Psoas muscle (tissue), 7 donors: ENCODE measurements at regions not wholly inside any gene's neighbourhood (a gene's known extent, or its start where the extent isn't known, plus 50 kb on each side); places are given as distances from the start of the nearest gene placed in this dataset.

ENCODE experiments used
- ATAC-seq, 4 donors: fragments of 200-7000 bp; cut with Tn5 transposase; one replicate each; pipeline ENCODE4 v1.9.1; 2020; ENCODE audit warnings: moderate library complexity in 3 of 4, mild to moderate bottlenecking in 2 of 4
- DNase-seq, 2 donors: peaks; one replicate each; pipeline ENCODE4 v3.0.0-alpha.2; 2020
- H3K27ac ChIP-seq: fragments of 200-600 bp; one replicate; pipeline ENCODE4 v1.8.0; 2022
- H3K27me3 ChIP-seq, 3 donors: fragments of 200-600 bp in 1 of 3; one replicate each; pipeline versions ENCODE4 v1.6.1 to v1.8.0; 2013 to 2022; ENCODE audit warnings: low read length in 2 of 3, mild to moderate bottlenecking in 2 of 3, moderate library complexity in 1 of 3; ENCODE audit not compliant: insufficient read depth in 3 of 3
- H3K36me3 ChIP-seq, 2 donors: fragments of 200-600 bp in 1 of 2; one replicate each; pipeline versions ENCODE4 v1.6.1 to v1.8.0; 2013 to 2022; ENCODE audit warnings: low read depth in 1 of 2, mild to moderate bottlenecking in 1 of 2, moderate library complexity in 1 of 2; ENCODE audit not compliant: insufficient read depth in 1 of 2
- H3K4me1 ChIP-seq: fragments of 200-600 bp; one replicate; pipeline ENCODE4 v1.8.0; 2022
- H3K4me3 ChIP-seq: fragments of 200-600 bp; one replicate; pipeline ENCODE4 v1.8.0; 2022; ENCODE audit warnings: mild to moderate bottlenecking
- H3K9me3 ChIP-seq: fragments of 200-600 bp; one replicate; pipeline ENCODE4 v1.8.0; 2022
- CTCF ChIP-seq: fragments of 200-600 bp; IDR thresholded peaks from one replicate; pipeline ENCODE4 v1.8.0; 2022; ENCODE audit warnings: antibody characterized with exemption
- WGBS, 3 donors: extraction: QIAGEN DNeasy Blood & Tissue Kit; methylation state at CpG; one replicate each; pipeline versions ENCODE4 v1.1.6 to v1.1.7; 2013; 5-methylcytosine and 5-hydroxymethylcytosine counted together
- intact Hi-C, 2 donors: fragments of 100-400 bp; cut with DNase I; formaldehyde crosslinking; loops; one replicate each; pipeline versions ENCODE4 v1.11.0 to v1.14.2; 2022
- donor health status: healthy with polysubstance abuse.
- donor health status: DM: no; HTN: no; CAD: no; lungs with moderate emphysema.
- donor health status: Bipolar disorder and iron deficiency.
- donor health status: healthy.
- donor health status: DM: yes; HTN: yes; CAD: no.
- donor health status: DM: no; HTN: no; CAD: no.
- donor health status: DM: yes; HTN: yes; CAD: no.

DNA sequence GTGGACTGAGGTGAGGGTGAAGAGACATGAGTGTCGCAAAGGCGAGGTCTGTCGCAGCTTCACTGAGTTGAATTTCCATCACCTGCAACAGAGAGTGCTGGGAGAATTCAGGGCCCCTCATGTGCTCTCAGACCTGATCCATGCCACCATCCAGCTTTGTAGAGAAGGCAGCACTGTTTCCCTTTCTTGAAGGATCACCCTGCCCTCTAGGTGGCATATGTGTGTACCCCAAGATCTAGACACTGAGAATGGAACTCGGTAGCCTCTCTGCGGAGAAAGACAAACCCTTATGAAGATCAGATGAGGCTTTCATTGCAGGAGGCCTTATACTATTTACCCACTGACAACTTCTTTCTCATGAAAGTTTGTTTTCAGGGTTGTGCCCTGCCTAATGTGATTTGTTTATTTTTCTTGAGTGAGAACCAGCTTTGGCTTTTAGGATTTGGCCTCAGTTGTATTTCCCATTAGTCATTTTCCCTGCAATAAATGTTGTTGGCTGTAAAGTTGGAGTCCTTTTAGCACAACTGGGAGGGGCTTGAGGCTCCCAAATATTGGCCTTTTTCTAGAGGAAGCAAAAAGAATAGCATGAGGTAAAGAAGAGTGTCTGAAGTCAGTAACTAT is 811.3 kb downstream of the DHX35 start:
- no peaks in the 10 kb centered on the region for H3K27me3 ChIP-seq
- no peaks in the 10 kb centered on the region for H3K36me3 ChIP-seq
- intact Hi-C loops, result no loop called here
- no peak for DNase-seq
- no peak overlapping the region for H3K4me3 ChIP-seq
- H3K9me3 ChIP-seq, result peaks cover 4% of the 10 kb centered on the region
- no peaks in the 10 kb centered on the region for H3K4me1 ChIP-seq
- no peak overlapping the region for H3K27ac ChIP-seq
- TF ChIP-seq CTCF, result no peak
- ATAC-seq, result no peak
- WGBS, 3 donors, result 89 to 98% (median 89%) methylated on average over 5 of the region's 5 CpGs

GRCh38 chr20:39767352-39767751 is 805.2 kb downstream of the DHX35 start:
- Histone ChIP-seq H3K27me3 (no peaks in the 10 kb centered on the region), H3K36me3 (no peaks in the 10 kb centered on the region), H3K4me1 (no peaks in the 10 kb centered on the region), H3K4me3 (no peak overlapping the region), H3K27ac (no peak overlapping the region), H3K9me3 (peaks cover 17% of the 10 kb centered on the region)
- no peak for TF ChIP-seq CTCF
- no peak for DNase-seq
- no peak for ATAC-seq
- WGBS, 3 donors, result 95 to 98% (median 96%) methylated on average over 1 of the region's 1 CpG
- intact Hi-C loops, result loop anchor here in 1 of 2 donors (5.0 kb wide), 1 partner anchor 1200 kb away; no protein-coding TSS in a partner anchor

DNA sequence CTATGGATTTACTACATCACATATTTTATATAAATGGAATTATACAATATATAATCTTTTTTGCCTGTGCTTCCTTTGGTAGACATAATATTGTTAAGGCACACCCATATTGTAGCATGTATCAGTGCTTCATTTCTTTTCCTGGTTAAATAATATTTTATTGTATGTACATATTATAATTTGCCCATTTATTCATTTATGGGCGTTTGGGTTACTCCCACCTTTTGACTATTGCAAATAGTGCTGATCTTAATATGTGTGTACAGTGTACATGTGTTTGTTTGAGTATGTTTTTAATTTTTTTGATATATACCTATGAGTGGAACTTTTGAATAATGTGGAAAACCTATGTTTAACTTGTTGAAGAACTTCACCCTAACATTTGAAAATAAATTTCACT is 804.2 kb downstream of the DHX35 start:
- DNase-seq (no peak), ATAC-seq (no peak)
- Histone ChIP-seq H3K4me1 (no peaks in the 10 kb centered on the region), H3K4me3 (no peak overlapping the region), H3K9me3 (peaks cover 17% of the 10 kb centered on the region), H3K36me3 (no peaks in the 10 kb centered on the region), H3K27ac (no peak overlapping the region), H3K27me3 (no peaks in the 10 kb centered on the region)
- intact Hi-C loops, result loop anchor here in 1 of 2 donors (5.0 kb wide), 1 partner anchor 1199 kb away; no protein-coding TSS in a partner anchor
- 50 to 65% (median 59%) methylated on average over 1 of the region's 1 CpG for WGBS, 3 donors
- TF ChIP-seq CTCF, result no peak

DNA sequence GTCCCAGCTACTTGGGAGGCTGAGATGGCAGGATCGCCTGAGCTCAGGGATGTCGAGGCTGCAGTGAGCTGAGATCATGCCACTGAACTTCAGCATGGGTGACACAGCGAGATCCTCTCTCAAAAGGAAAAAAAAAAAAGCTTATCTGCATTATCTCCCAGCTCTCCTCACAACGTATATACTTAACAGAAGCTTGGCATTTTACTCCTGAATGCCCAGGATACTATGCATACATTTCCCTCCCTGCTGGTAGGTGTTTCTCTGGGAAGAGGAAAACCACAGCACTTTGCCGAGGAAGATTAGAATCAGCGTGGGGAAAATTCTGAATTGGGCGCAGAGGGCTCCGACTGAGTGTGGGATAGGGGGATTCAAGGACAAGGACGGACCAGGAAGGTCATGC is 800.6 kb downstream of the DHX35 start:
- H3K27ac ChIP-seq, result no peak overlapping the region
- H3K36me3 ChIP-seq, result no peaks in the 10 kb centered on the region
- H3K9me3 ChIP-seq, result peaks cover 8% of the 10 kb centered on the region
- no peaks in the 10 kb centered on the region for H3K27me3 ChIP-seq
- intact Hi-C loops, result no loop called here
- H3K4me1 ChIP-seq, result no peaks in the 10 kb centered on the region
- WGBS, 3 donors, result 89 to 94% (median 90%) methylated on average over 9 of the region's 9 CpGs
- TF ChIP-seq CTCF, result no peak
- DNase-seq (no peak), ATAC-seq (no peak)
- no peak overlapping the region for H3K4me3 ChIP-seq

- no peaks in the 10 kb centered on the region for H3K4me1 ChIP-seq
- H3K27me3 ChIP-seq, result no peaks in the 10 kb centered on the region
- WGBS, 3 donors, result 55 to 76% (median 62%) methylated on average over 4 of the region's 4 CpGs
- H3K4me3 ChIP-seq, result no peak overlapping the region
- H3K27ac ChIP-seq, result no peak overlapping the region
- no peaks in the 10 kb centered on the region for H3K9me3 ChIP-seq
- ATAC-seq (no peak), DNase-seq (no peak)
- no peak for TF ChIP-seq CTCF
- intact Hi-C loops, result no loop called here
- no peaks in the 10 kb centered on the region for H3K36me3 ChIP-seq
Measured at GRCh38 chr20:39758876-39759275, 796.7 kb downstream of the DHX35 start.
